NCI-H2107 treated with DMSO at 0.1 percent for 48 hours (cell line): ENCODE measurements at regions not wholly inside any gene's neighbourhood (a gene's known extent, or its start where the extent isn't known, plus 50 kb on each side); places are given as distances from the start of the nearest gene placed in this dataset.
A peak's percentile ranks its signal among the peaks of the same experiment; 100 is the strongest.
"Not testable (repeated sequence)": the region's sequence is repeated elsewhere in the genome, so short reads cannot be mapped to it uniquely, and the experiment has no call there.

Experiments used
- DNase-seq: peaks from one replicate; lab custom pipeline; 2025; ENCODE audit not compliant: unreplicated experiment; lab: John Stamatoyannopoulos, UW

DNA sequence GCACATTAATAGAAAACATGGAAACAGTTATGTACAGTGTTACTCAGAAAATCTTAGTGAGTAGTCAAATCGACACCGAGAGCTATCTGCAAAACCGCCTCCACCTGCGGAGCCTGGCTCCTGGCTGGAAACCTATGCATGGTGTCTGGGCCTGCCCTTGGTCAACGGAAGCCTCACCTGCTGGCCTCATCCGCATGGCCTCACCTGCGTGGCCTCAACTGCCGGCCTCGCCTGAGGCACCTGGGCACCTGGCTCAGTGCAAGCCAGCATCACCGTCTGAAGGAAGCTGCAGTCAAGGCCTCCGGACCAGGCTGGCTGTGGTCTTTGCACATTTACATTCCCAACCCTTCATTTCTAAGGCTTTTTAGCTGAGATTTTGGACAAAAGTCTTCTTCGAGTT lies 352.1 kb downstream of the POM121L12 start:
- DNase-seq = no peak

DNA sequence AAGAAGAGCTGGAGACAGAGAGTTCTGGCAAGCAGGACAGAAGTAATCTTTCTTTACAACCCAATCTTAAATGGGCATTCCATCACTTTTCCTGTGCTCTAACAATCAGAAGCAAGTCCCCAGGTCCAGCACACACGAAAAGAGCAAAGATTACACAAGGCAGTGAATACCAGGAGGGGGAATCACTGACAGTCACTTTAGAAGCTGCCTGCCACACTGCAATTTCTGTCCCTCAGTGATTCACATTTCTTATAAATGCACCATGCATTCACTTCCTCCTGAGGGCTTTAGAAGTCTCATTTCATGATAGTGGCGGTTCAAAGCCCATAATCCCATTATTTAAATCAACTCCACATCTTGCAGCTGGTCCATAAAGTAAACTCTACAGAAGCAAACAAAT lies 362.5 kb downstream of the POM121L12 start:
- no peak for DNase-seq

DNA sequence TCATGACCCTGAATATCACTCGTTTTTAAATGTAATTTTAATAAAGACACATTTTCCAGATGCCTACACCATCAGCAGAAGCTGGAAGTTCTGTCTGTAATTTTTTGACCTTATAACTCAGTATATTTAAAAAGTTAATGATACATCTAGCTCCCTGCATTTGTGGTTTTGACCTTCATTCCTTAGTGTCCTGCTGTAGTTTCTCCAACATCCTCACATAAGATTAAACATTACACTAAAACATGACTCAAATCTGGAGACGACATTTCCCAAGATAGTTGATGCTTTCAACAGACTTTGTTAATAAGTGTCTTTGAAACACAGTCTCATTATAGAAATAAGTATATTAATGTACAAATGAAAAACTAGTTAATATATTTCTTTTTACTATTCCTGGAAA lies 363.1 kb downstream of the POM121L12 start:
- no peak for DNase-seq

DNA sequence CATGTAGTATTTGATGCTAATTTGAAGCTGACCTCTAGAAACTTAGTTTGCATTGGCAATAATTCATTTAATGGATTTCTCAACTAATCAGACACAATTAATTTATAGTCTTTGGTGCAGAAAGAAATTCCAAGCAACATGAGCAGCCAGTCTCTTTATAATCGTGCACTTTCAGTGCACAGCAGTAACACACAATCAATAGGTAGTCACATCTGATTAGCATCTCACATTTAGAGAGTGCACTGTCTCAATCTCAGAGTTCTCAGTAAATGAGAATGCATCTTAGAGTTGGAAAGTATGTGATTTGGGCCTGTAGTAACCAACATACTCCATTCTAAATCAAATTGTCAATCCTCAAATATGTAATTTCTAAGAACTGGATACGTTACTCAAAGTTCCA lies 377.6 kb downstream of the POM121L12 start:
- DNase-seq = no peak

DNA sequence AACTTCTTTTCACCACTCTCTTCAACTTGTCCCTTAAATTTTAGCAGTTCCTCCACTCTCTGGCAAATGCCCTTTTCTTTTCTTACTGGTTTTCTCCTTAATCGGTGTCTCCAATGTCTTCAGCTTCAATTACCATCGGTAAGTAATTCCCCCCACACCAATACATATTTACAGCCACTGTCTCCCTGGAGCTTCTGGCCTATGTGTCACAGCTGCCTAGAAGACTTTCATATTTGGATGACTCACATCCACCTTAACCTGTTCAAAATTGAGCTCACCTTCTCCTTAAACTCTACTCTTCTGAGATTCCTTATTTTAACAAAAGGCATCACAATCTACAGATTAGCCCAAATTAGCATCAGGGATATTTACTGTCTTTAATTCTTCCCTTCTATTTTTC lies 380.4 kb downstream of the POM121L12 start:
- no peak for DNase-seq

DNA sequence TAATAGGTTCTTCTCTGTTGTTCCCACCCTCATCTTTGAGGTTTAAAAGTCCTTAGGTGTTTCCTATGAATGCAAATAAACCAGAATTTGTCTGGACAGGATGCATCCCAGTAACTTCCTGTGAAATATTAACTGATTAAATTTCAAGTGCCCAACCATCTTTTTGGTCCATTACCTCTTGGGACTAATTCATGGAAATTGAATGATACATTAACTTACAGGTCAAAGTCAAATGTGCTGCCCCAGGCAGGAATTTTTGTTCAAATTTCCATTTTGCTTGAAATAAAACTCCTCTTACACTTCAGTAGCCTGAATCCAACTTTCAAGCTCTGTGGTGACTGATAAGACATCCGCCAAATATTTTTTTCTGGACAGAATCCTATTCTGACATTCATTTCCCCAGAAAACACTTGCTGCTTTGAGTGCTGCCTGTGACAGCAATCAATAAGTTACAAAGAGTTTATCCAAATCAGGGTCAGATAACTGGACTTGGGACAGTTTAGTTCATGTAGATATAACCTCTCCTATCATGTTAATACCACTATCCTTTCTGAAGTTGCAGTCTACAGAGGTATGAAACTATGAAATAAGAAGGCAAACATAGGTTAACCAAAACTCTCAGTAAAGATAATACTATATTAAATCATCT lies 383.5 kb downstream of the POM121L12 start:
- no peak for DNase-seq

DNA sequence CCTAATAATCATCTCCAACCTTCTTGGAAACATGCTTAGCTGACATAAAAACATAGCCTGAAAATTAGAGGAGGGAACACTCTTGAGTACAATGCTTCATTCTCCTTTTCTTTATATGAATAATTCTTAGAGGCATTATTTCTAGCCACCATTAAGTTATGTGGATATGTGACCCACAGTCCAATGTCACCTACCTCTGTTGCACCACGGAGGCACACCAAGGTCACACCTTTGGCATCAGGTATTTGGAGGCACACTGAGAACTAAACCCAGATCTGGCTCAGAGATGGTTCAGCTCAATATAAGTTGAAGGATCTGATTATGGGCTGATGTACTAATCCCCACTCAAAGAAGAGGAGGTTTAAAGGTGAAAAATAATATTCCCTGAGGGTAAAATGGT lies 385.1 kb downstream of the POM121L12 start:
- no peak for DNase-seq

DNA sequence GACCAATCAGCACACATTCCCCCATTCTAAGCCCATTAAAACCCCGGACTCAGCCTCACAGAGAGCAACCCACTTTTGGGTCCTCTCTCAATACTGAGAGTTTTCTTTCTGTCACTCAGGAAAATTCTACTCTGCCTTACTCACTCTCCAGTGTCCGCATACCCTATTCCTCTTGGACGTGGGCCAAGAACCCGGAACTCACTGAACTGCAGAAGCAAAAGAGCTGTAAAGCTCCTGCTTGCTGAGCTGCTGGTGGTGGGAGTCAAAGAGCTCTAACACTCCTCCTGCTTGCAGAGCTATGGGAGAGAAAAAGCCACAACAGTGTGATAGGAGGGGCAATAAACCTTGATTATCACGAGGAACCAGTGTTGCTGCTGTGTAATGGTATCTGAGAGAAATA lies 386.9 kb downstream of the POM121L12 start:
- DNase-seq = no peak

DNA sequence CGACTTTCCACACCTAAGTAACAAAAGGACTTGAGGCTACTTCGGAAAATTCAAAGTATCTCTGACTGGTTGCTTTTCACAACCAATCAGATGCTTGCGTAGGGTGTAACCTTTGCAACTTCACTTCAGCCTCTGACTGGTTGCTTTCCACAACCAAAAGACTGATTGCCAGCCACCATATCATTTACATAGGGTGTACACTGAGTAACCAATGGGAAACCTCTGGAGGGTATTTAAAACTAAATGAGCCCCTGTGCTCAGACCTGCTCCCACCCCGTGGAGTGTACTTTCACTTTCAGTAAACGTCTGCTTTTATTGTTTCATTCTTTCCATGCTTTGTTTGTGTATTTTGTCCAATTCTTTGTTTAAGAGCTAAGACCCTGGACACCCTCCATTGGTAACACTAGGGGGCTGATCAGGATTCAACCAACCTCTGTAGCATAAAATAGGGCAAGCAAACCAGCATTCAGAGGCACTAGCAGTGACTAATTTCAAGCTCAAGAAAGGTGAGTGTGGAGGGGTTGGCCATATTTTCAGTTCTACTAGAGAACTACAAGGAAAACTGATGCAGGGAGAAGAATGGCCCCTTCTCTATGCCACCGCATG lies 390.8 kb downstream of the POM121L12 start:
- no peak for DNase-seq

DNA sequence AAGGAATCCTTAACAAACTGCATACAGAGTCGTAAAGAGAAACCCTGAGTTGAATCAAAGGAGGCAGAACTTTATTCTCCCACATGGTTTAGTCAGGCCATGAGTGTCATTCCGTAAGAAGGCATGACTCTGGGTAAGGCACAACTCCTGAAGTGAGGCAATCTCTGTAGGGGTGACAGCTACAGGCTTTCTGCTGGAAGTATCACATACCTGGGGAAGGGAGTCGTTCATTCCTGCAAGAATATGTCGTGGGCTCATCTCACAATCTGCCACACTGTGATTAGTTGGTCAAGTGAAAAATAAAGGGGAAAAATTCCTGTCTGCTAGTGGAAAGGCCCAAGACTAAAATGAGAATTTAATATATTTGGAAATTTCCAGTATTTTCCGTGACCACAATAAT lies 392.6 kb downstream of the POM121L12 start:
- DNase-seq = no peak

DNA sequence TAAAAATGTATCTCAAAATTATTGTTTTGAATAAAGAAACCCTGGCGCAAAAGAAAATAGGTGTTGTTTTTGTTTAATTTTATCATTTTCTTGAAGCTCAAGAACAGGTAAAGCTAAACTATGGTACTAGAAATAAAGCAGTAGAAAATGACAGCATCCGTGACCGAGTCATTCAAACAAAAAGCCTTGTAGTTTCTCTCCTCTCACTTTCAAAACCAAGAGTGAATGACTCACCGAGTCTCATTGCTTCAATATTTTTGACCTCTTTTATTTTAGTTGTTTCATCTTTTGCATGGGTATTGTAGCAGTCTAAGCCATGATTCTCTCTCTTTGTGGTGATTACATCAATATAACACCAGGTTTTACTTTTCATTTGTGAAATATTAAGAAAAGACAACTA lies 396.5 kb downstream of the POM121L12 start:
- no peak for DNase-seq

DNA sequence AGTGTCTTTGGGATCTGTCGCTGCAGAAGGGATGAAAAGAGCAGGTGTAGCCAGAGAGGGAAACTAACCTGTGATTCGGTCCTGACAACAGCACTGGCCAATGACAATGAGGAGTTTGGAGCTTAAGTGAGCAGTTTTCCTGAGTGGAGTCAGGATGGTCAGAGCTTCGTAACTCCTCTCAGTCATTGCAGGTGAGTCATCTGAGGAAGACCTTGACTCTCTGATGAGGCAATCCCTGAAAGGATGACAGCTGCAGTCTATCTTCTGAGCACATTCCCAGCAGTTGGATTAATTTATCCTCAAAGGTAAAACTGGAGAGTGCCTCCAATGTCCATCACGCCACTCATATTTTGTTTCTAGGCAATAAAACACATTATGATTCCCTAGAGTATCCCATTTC lies 401.9 kb downstream of the POM121L12 start:
- DNase-seq = no peak

DNA sequence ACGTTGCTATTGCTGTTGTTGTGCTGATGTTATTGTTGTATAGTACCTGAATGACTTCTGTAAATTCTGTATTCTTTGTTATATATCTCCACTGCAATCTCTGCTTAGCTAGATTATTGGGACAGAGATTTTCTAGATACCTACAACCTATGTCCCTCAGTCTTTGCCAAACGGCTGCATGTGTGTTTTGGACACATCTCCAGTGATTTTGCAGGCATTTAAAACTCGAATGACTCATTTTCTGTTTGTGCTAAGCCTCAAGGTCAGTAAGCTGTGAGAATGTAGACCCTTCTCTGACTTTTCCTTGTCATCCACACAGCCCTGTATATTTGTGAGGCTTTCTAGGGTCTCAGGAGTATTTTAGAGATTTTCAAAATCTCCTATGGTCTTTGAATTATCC lies 410.7 kb downstream of the POM121L12 start:
- no peak for DNase-seq

DNA sequence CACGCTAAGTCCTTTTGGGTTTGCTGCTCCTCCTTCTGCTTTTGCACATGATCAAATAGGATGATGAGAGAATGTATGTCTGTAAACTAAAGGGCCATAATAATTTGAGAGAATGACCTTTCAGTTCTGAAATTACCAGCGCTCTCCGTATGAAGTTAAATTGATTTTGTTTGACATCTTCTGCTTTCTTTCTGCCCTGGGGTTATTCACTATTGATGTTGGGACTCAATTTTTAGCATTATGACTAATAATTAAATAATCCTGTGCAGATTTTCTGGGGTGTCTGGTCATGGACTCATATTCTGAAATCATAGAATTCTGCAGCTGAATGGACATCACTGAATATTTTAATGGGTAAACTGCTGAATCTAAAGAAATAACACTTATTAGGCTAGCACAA lies 423.2 kb downstream of the POM121L12 start:
- no peak for DNase-seq

DNA sequence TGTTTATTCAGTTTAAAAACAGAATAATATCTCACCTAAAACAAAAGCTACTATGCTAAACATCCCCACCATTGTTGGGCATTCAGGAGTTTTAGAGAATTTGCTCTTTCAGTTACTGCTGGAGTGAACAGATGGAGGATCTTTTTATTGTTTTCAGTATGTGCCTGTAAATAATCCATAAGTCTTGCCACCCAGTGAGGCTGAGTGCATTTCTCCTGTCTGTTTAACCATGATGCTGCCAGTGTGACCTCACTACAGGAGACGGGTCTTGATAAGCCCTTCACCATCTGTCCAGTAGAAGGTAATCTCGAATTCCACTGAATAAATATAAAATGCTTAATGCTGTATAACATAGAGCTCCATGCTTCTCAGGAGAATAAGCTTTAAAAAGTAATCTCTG lies 430.9 kb downstream of the POM121L12 start:
- no peak for DNase-seq

DNA sequence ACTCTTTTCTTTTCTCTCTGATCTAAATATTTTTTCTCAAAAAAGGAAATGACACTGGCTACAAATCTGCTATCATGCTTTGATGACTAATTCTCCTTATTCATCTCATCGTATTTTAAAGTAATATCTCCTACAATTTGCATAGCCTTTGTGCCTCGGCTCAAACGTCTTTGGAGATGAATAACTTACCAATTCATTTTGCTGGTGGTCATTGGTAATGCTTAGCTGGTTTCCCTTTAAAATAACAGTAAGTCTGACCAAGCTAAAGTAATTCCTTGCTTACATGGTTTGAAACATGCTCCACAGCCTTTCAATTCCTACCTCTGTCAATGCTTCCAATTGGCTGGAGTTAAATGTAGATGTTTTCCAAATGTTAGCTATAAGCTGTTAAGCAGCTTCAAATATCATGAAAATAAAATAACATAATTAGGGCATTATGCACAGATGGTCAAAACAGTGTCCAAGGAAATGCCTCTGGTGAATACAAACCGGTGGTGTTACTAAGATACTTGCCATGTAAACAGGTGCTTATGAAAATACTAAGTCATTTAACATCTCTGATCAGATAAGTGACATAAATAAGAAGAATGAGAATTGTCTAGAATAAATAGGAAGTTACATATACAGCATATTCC lies 435.0 kb downstream of the POM121L12 start:
- DNase-seq = no peak

DNA sequence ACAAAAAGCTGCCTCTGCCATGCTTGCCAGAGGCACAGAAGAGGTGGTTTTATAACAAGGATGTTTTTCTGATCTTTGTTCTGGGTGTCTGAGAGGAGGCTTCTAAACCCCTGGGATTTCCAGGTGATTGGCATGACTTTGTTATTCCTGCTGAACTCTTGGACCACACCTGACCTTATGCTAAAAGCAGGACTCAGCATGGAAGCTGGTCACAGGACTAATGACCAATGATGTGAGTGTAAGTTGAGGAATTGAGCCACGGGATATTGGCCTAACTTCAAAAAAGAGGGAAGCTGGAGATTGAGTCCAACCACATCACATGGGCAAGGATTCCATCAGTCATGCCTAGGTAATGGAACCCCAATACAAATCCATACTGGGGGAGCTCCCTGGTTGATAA lies 437.9 kb downstream of the POM121L12 start:
- no peak for DNase-seq

DNA sequence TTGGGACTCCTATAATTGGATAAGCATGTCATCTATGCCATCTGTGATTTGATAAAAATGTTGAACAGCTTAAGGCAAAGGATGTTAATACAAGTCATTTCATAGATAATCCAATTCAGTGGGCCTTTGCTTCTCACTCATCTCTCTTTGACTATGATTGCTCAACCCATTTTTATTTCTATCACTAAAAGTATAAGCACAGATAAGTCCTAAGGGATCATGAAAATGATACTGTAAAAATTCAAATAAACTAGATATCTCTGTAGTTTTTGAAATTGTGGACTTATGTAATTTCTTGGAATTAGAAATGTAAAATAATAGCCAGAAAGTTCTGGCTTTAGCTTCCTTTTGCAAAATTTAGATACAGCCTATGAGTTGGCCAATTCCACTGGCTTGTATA lies 440.3 kb downstream of the POM121L12 start:
- no peak for DNase-seq

DNA sequence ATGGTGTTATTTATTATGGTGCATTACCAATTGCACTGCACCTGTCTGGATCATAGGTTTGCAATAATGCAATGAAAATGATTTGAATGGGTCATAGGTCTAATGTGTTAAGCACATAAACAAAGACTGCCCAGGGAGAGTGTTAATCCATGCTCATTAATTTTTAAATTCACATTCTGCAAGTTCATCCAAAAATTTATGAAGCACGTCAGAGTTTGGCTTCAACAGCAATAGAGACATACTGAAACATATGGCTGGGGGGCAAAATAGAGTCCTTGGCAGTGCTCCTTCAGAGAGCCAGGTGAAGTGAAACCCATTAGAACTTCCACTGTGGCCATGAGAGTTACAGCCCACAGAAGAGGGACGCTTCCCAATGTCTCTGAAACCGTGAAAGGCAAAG lies 441.1 kb downstream of the POM121L12 start:
- DNase-seq = no peak

DNA sequence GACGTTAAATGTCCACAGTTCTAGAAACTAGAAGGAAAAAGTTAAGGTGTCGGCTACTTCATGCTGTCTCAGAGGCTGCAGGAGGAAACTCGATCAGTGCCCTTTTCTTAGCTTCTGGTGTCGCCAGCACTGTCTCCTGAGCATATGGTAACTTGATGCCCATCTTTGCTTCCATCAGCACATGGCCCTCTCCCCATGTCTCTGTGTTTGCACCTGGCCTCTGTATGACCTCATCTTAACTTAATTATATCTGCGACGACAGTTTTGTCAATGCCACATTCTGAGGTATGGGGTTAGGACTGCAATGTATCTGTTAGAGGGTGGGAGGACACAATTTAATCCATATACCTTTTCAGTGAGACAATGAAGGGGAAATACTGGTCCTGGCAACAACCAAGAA lies 449.9 kb downstream of the POM121L12 start:
- DNase-seq = peak; percentile 2

DNA sequence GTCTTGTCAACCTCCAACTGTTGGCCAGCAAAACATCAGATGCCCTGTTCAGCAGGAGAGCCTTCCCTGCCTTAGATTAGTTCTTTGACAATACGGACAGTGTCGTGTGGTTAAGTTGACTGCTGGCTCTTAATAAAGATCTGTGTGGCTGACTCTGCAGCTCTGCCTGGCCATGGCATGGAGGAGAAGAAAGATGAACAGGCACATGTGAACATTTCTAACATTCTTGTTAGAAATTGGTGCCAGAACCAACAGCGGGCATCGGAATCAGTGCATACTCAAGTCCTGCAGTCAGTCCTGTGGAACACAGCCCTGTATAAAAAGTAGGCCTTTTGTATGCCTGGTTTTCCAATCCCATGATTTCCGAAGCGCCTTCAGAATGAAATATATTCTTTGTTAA lies 455.6 kb downstream of the POM121L12 start:
- DNase-seq = no peak

DNA sequence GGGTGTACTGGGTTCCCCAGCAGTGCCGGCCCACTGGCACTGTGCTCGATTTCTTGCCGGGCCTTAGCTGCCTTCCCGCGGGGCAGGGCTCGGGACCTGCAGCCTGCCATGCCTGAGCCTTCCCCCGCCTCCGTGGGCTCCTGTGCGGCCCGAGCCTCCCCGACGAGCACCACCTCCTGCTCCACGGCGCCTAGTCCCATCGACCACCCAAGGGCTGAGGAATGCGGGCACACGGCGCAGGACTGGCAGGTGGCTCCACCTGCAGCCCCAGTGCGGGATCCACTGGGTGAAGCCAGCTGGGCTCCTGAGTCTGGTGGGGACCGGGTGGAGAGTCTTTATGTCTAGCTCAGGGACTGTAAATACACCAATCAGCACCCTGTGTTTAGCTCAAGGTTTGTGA lies 459.7 kb downstream of the POM121L12 start:
- not testable (repeated sequence) for DNase-seq

DNA sequence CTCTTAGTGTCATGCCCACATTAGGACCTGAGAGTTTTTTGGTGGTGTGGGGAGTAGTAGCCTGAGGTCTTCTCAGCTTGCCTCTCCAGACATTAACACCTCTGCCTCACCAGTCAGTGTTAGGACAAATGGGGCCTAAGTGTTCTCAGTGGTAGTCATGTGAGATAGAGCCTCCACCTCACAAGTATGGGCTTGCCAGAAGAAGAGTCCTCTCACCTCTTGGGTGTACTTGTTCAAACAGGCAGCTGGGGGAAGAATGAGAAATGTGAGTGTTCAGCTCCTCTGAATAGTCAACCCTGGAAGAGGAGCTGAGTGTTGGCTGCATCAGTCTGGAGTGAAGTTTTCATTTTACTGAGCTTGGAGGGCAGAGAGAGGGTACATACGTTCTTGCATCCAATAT lies 464.6 kb downstream of the POM121L12 start:
- no peak for DNase-seq
